Fibroblast of upper back skin (primary cell): ENCODE measurements at regions not wholly inside any gene's neighbourhood (a gene's known extent, or its start where the extent isn't known, plus 50 kb on each side); places are given as distances from the start of the nearest gene placed in this dataset.
A peak's percentile ranks its signal among the peaks of the same experiment; 100 is the strongest.
"Not testable (repeated sequence)": the region's sequence is repeated elsewhere in the genome, so short reads cannot be mapped to it uniquely, and the experiment has no call there.

Experiments used
- DNase-seq: peaks from one replicate; pipeline ENCODE4 v3.0.0-alpha.2; 2013

DNA sequence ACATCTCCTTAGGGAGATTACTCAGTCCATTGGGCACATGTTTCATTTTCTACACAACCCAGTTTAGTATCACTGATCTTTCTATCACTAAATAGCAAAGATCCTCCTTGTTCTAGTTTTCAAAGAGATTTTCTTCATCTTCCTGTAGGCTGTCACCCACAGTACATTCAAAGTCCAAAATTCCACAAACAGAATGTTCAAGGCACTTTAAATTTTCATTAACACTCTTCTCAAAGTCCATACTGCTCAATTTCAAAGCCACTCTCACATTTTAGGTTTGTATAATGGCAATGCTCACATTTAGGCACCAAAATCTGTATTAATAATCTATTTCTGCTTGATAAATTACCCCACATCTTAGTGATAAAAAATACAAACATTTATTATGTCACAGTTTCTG is 152.8 kb downstream of the FSIP2 start:
- DNase-seq: no peak

DNA sequence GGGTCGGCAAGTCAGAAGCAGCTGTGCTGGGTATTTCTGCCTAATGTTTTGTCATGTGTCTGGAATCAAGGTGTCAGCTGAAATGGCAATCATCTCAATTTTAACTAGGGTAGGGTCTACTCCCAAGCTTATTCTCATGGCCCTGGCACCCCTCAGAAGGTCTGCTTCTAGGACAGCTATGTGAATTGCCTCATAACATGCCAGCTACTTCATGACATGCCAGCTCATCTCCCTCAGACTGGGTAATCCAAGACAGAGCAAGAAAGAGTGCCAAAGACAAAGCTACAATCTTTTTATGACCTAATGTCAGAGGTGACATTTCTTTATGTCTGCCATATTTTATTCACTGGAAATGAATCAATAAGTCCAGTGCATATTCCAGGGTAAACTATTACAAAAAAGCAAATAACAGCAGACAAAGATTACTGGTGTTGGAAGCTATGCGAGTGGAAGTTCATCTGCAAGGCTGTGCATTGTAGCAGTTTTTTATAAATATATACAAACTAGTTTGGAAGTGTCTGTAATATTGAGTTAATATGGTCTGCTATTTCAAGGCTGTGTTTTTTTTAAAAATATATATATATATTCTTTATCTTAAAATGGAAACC is 153.3 kb downstream of the FSIP2 start:
- DNase-seq: no peak

DNA sequence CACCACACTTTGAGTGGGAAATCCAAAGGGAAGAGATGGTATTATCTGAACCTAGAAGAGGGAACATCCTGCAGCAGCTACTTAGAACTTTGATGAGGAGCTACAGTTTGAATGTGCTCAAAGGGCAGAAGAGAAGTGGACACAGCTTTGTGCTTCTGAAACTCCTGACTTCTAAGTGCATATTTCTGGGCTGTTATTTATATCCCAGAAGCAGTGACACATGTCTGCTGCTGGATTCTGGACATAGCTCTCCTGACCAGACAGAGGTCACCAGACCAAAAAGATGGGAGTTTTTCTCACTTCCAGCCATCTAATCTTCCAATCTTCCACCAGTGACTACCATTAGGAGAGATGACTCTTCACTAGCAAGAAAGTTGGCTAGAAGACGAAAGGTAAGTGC is 153.9 kb downstream of the FSIP2 start:
- DNase-seq: no peak

DNA sequence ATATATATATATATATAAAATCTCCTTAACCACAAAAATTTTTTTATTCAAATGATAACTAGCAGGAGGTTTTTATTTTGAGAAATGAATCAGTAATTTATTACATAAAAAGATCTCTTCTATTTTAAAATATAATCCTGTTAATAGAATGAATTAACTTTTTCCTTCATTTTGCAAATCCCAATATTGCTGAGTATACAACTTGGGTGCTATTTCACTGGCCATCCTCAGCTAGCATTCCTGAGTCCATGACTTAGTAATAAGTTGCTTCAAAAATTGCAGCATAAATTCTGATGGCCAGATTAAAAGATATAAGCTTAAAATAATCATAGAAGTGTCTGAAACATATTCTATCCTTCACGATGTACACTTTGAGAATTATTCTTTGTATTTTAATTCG is 155.6 kb downstream of the FSIP2 start:
- DNase-seq: no peak

DNA sequence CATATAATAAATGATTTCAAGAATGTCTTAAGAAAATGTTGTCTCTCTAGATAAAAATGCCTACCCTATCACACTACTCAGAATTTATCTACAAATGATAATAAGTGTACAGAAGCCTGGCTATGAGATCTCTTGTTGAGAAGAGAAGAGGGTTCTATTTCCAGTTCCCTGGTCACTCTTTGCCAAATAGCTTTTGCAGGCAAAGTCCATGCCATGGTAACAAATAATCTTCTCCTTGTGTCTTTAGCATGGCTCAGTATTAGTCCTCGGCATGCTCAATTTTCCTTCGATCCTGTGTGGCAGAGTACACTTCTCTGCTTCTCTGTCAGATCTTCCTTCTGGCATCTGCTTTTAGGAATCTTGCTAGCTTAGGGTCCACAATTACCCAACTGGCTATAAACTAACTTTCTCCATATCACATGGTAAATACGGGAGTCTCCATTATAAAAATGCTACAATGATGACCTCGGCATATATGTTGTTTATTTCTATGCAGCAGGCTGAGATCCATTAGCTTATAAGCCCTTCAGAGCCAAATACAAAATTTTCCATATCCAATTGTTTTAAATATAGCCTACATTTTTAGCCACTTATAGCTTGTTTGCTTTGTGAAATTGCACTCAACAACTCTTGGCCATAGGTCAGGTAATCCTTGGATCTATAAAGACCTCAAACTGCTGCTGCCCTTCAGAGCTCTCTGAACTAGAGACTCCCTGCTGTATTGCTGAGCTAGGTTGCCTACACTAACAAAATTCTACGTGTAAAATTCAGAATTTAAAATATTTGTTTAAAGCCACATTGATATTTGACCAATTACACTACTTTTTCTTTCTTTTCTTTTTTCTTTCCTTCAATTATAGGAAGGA is 157.5 kb downstream of the FSIP2 start:
- no peak for DNase-seq

DNA sequence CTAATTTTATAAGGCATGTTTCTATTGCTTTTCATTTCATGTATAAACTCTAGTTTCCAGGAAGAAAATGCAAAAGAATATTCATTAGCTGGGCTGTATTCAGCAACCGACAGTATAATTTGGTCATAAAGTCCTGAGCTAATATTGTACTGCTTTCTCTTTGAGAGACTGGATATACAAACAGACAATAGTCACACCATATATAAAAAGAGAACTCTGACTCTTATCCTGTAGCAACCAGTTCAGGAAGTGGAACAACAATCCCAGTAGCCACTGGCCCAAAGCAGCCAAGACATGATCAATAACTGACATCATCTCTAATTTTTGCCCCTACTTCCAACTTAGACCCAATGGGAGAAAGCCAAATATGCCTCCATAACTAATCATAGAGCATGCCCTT is 160.8 kb downstream of the FSIP2 start:
- DNase-seq: no peak

DNA sequence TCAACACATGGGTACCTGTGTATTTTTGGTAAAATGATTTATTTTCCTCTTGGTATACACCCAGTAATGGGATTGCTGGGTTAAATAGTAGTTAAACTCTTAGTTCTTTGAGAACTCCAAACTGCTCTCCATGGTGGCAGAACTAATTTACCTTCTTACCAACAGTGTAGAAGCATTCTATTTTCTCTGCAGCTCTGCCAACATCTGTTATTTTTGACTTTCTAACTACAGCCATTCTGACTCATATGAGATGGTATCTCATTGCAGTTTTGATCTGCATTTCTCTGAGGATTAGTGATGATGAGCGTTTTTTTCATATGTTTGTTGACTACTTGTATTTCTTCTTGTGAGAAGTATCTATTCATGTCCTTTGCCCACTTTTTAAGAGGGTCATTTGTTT is 180.6 kb downstream of the FSIP2 start:
- peak; percentile 21 for DNase-seq

DNA sequence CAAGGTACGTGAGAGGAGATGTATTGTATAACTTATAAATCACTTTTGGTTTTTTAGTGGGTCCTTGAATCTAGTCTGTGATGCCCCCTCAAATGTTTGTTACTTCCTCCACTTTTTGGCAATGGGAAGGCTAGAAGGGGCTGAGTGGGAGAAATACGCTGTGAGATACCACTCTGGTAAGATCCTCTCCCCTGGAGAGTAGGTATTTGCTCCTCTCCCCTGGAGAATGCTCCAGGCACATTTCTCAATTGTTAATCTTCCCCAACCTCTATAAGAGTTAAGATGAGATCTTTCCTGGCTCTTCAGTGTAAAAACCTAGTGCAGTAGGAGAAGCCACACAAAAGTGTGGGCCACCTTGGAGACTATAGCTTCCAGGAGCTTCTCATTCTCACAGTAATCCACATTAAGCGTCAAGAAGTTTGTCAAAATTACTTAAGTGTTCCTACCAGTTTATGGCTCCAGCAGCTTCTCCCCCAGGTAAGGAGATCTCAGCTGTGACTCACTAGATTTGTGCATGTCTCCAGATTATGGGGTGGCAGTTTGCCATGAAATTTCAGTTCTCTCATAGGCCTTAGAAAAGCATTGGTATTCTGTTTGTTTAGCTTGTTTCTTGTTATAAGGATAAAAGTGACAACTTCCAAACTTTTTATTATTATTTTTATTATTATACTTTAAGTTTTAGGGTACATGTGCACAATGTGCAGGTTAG is 182.6 kb downstream of the FSIP2 start:
- DNase-seq: peak; percentile 25

DNA sequence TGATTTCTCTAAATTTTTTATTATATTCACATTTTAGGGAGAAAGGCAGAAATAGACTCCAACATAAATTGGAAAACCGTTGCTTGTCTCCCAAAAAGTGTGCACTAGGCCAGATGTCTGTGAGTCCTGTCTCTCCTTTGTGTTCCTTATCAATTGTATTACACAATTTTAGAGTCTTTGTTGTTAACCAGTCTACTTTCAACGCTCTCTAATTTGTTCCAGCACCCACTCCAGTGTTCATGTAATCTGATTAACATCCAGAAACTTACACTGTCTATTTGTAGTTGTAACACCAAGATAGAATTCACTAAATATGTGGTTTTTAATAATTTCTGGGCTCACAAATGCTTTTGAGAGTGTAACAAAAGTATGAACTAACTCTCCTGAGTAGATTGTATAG is 195.6 kb downstream of the FSIP2 start:
- DNase-seq: no peak

DNA sequence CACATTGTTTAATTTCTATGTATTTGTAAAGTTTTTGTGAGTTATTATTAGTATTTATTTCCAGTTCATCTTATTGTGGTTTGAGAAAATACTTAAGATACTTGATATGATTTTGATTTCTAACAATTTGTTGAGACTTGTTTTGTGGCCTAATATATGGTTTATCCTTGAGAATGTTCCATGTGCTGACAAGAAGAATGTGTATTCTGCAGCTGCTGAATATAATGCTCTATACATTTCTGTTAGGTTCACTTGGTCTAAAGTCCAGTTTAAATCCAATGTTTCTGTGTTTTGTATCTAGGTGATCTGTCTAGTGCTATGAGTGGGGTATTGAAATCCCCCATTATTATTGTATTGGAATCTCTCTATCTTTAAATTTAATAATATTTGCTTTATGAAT is 201.3 kb downstream of the FSIP2 start:
- DNase-seq: no peak

DNA sequence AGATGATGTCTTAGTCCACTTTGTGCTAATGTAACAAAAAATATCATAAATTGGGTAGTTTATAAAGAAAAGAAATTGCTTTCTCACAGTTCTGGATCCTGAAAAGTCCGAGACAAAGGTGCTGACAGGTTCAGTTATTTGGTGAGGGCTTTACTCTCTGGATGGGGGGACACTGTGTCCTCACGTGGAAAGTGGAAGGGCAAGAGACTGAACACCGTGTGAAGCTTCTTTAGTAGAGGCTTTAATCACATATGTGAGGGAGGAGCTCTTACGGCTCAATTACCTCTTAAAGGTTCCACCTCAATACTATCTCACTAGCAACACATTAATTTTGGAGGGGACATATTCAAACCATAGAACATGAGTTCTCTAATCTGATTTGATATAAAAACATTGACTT is 204.3 kb downstream of the FSIP2 start:
- no peak for DNase-seq

DNA sequence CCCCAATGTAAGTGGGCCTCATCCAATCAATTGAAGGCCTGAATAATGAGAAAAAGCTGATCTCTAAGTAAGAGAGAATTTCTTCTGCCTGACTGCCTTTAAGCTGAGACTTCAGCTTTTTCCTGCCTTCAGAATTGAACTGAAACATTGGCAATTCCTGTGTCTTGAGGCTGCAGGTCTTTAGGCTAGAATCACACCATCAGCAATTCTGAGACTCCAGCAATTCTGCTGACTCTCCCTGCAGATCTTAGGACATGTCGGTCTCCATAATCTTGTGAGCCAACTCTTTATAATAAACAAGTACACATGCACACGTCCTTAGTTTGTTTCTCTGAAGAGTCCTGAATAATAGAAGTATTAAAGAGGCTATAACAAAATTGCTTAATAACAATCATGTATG is 209.1 kb downstream of the FSIP2 start:
- no peak for DNase-seq

DNA sequence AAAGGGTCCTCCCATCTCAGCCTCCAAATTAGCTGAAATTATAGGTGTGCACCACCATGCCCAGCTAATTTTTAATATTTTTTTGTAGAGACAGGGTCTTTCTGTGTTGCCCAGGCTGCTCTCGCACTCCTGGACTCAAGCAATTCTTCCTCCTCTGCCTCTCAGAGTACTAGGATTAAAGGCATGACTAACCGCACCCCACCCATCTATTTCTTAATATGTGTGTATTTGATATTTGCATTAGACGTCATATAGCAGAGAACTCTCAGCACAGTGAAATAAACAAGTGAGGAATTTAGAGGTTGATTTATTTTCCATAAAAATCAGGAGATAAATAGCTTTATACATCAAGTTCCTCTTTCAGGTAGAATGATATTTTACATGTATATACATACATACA is 213.5 kb downstream of the FSIP2 start:
- no peak for DNase-seq

DNA sequence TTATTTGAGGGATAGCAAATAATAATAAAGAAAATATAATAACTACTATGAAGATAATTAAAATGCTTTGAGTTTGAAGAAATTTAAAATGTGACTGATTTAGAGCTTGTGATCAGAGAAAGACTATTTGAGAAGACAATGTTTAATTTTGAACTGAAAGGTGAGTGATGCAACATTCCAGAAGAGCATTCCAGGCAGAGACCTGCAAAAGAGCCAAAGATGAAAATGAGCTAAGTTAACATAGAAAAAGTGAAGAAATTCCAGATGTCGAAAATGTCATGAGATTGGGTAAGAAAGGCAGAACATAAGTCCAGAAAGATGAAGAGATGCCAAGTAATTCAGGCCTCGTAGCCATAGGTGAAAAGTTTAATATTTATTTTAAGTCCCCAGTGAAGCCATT is 215.8 kb downstream of the FSIP2 start:
- peak; percentile 2 for DNase-seq

DNA sequence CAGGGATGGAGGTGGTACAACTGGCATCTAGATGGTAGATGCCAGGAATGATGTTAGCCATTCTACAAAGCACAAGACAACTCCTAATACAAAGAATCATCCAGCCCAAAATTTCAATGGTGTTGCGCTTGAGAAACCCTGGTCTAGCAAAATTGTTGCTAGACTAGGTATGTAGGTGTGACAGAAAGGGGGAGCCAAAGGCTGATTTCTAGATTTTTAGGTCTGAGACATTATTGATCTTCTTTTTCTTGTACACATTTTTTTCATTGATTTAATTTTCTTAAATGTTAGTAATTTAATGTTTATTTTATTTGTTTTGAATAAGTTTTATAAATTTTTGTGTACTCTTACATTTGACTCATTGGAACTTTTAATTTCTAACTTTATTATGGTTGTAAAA is 216.4 kb downstream of the FSIP2 start:
- no peak for DNase-seq

DNA sequence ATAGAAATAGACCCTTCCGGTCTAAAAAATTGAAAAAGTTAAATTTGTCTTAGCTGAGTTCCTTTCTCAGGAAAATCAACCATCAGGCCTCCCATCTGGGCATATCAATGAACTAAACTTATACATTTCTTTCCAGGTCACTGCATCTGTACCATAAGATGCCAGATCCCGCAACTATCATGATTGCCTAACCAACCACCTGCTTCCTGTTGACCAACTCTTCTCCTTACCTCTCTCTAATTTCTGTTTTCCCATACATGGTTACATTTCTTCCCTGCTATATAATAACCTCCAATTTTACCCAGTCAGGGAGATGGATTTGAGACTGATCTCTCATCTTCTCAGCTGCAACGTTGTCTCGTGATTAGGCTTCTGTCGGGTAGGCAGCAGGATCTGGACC is 228.7 kb downstream of the FSIP2 start:
- no peak for DNase-seq

DNA sequence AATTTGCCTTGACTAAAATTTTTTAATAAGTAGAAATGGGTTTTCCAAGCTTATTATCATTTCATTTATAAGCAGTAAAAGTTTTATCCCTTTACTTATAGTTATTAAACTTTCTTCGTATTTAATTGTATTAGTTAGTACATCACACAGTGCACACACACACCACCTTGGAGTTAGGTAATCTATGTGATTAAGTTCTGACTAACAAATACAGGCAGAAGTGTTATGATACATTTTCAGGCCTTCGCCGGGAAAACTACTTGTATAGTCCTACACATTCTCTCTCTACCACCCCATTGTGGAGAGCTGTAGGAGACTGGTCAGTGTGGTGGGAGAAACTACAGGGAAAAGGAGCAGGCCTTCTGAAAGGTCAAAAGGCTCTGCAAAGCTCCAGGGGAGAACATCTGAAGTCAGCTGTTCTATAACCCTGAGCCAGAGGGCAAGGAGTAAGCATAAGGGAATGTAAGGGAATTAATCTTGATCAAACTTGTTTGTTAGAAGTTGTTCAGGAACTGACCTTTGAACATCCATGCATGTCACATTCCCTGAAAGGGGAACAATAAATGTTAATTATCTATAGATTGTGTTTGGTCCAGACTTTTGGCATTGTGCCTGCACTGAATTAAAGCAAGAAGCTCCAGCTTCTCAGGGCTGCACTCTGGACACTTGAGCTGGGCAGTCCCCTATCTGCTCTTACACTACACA is 231.7 kb downstream of the FSIP2 start:
- no peak for DNase-seq

DNA sequence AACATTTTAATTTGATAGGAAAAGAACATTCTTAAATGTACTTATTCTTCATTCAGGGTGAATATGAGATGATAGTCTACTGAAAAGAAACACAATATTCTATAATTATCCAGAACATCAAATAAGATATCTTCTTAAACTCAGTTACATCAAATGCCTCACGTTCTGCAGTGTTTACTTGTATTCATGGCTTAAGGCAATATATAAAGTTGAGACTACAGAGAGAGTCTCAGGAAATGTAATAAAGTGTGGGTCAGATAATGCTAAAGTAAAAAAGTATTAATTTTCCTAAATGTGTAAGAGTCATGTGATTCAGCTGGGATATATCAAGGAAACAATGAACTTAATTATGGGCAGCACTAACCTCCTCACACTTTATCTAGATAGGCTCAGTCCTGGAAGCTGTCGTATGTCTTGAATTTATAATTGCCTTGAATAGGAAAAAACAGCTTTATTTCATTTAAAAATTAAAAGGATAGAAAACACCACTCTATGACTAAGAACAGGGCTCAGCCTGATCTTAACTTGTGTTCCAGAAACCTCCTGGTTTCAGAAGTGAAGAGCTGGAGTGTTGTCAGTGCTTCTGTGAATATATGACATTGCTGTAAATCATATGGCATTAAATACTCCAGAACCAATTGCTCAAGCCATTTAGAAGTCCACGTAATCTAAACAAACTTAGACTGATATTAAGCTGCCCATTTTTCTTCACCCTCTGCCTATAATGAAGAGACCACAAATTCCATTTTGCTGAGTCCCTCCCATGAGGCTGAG is 240.2 kb downstream of the FSIP2 start:
- peak; percentile 59 for DNase-seq

DNA sequence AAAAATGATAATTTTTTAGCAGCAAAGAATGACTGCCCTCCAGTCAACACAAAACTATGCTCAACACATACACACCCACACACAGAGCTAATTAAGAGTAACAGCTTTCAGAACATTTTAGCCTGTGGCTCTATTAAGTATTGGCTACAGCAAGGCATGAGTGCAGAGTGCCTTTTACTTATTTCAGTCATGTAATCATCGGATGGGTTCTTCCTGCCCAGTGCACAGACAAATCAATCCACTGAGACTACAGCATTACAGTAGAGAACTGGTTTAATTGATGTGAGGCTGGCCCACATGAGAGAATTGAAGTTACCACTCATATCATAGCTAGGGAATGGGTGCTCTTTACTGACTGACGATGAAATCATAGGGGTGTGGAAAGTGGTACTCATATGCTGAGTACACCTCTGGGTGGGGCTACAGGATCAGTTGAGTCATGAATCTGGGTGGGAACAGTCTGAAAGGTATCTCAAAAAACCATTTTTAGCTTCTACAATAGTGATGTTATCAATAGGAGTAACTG is 241.0 kb downstream of the FSIP2 start:
- DNase-seq: peak; percentile 13

DNA sequence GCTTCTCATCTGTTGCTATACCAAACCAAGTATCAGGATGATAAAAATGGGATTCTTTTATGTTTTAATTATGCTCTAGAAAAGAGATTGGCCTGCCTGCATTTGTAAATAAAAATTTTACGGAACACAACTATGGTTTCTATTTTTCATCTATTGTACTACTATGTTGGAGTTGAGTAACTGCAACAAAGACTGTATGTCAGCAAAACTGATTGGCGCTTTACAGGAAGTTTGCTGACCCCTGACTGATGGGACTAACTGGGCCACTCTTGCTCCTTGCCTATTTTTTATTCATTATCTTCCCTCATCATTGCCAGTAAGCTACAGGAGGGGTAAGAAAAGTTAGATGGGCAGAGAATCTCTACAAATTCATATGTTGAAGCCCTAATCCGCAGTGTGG is 242.3 kb downstream of the FSIP2 start:
- no peak for DNase-seq

DNA sequence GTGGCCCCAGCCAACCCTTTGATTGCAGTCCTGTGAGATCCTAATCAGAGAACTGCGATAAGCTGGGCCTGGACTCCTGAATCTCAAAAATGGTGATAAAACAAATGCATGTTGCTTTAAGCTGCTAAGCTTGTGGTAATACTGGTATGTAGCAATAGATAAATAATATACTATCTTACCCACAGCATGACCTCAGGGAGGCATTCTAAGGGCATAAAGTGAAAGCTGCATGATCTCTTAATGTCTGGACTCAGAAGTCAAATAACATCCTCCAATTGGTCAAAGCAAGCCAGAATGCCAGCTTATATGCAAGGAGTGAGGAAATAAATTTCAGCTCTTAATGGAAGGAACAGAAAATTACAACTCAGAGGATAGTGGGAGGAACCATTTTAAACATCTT is 246.1 kb downstream of the FSIP2 start:
- no peak for DNase-seq

DNA sequence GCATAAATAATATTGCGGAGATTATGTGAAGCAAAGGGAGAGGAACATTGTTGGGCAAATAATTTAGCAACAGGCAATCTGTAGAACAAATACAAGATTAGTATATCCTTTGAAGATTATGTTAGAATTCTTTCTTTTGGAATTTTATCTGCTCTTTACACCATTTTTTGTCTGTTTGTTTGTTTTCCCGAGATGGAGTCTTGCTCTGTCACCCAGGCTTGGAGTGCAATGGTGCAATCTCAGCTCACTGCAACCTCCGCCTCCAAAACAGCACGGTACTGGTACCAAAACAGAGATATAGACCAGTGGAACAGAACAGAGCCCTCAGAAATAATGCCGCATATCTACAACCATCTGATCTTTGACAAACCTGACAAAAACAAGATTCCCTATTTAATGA is 250.3 kb downstream of the FSIP2 start:
- not testable (repeated sequence) for DNase-seq
